Natural killer cell (primary cell): ENCODE measurements at regions not wholly inside any gene's neighbourhood (a gene's known extent, or its start where the extent isn't known, plus 50 kb on each side); places are given as distances from the start of the nearest gene placed in this dataset.

Source experiments
- ATAC-seq, 3 donors: fragments of 150-1000 bp in 2 of 3; fragments of 200-7000 bp in 1 of 3; cut with Tn5 transposase; 1 replicate in 1 of 3; 2 replicates in 2 of 3; pipeline ENCODE4 v1.10.0; 2021; ENCODE audit warnings: mild to moderate bottlenecking in 2 of 3, moderate library complexity in 2 of 3
- DNase-seq, 2 donors: peaks; one replicate each; pipeline versions ENCODE4 v3.0.0 to v3.0.0-alpha.2; 2013 to 2021; ENCODE audit warnings: mixed read lengths in 1 of 2
- H3K27ac ChIP-seq: one replicate; pipeline ENCODE4 v1.5.1; 2013; ENCODE audit warnings: mild to moderate bottlenecking, low read length
- H3K27me3 ChIP-seq: one replicate; pipeline ENCODE4 v1.6.1; 2013; ENCODE audit warnings: low read length; ENCODE audit not compliant: control insufficient read depth, insufficient read depth
- H3K36me3 ChIP-seq: one replicate; pipeline ENCODE4 v1.6.1; 2013; ENCODE audit warnings: low read length; ENCODE audit not compliant: control insufficient read depth, insufficient read depth
- H3K4me1 ChIP-seq: one replicate; pipeline ENCODE4 v1.6.1; 2013; ENCODE audit warnings: low read length; ENCODE audit not compliant: control insufficient read depth, insufficient read depth
- H3K4me3 ChIP-seq: one replicate; pipeline ENCODE4 v1.5.1; 2013; ENCODE audit warnings: low read length
- H3K9me3 ChIP-seq: one replicate; pipeline ENCODE4 v1.6.1; 2013; ENCODE audit warnings: low read length; ENCODE audit not compliant: control insufficient read depth, insufficient read depth
- H3K27ac Mint-ChIP-seq, 2 donors: one replicate each; pipeline ENCODE4 v1.8.0; 2022; ENCODE audit warnings: mild to moderate bottlenecking in 2 of 2, mixed read lengths in 2 of 2, moderate library complexity in 1 of 2
- H3K27me3 Mint-ChIP-seq, 2 donors: one replicate each; pipeline ENCODE4 v1.8.0; 2022; ENCODE audit warnings: low read depth in 2 of 2, mixed read lengths in 2 of 2
- H3K36me3 Mint-ChIP-seq: one replicate; pipeline ENCODE4 v1.8.0; 2022; ENCODE audit warnings: mixed read lengths
- H3K4me1 Mint-ChIP-seq, 2 donors: one replicate each; pipeline ENCODE4 v1.8.0; 2022; ENCODE audit warnings: mixed read lengths in 2 of 2
- H3K4me3 Mint-ChIP-seq: one replicate; pipeline ENCODE4 v1.8.0; 2022; ENCODE audit warnings: mild to moderate bottlenecking, moderate library complexity, mixed read lengths
- H3K9me3 Mint-ChIP-seq, 2 donors: one replicate each; pipeline ENCODE4 v1.8.0; 2022; ENCODE audit warnings: mixed read lengths in 2 of 2
- CTCF ChIP-seq: fragments of 200-600 bp; IDR thresholded peaks from one replicate; pipeline ENCODE4 v1.8.0; 2022; ENCODE audit warnings: antibody characterized with exemption
- WGBS: methylation state at CpG from one replicate; pipeline ENCODE4 v1.1.7; 2013; ENCODE audit warnings: missing lambda C conversion rate; ENCODE audit not compliant: insufficient coverage; 5-methylcytosine and 5-hydroxymethylcytosine counted together
- intact Hi-C: fragments of 100-400 bp; cut with micrococcal nuclease; formaldehyde crosslinking; loops from one replicate; pipeline ENCODE4 v1.14.2; 2022

DNA sequence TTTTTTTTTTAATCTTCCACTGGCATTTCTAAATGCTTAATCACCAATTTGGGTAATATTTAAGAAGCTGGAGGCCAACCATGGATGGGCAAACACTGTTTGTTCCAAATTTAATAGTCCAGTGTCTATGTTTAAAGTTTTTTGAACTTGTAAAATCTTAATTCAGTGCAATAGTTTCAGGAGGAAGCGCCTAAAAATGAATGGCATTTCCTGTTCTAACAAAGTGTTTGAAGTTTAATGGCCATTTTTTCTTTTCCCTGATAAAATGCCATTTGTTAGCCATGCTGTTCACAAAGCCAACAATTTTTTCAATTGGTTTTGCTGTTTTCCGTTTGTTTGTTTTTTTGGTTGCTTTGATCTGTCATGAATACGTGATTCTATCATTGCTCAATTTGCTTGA lies 552.1 kb downstream of the LMO4 start:
- Histone ChIP-seq H3K4me3 (no peak overlapping the region), H3K9me3 (no peaks in the 10 kb centered on the region), H3K27ac (no peak overlapping the region), H3K4me1 (no peaks in the 10 kb centered on the region), H3K27me3 (no peaks in the 10 kb centered on the region), H3K36me3 (no peaks in the 10 kb centered on the region)
- WGBS = 88% methylated on average over 3 of the region's 3 CpGs
- Mint-ChIP-seq H3K36me3 (no peaks in the 10 kb centered on the region), H3K4me3 (no peak overlapping the region), H3K4me1 (no peaks in the 10 kb centered on the region), H3K9me3 (peaks cover 0 to 5% of the 10 kb centered on the region in 2 donors), H3K27ac (no peak overlapping the region), H3K27me3 (peaks cover 2 to 6% of the 10 kb centered on the region in 2 donors)
- intact Hi-C loops = no loop called here
- no peak for TF ChIP-seq CTCF
- DNase-seq = no peak
- ATAC-seq = no peak

- no peaks in the 10 kb centered on the region for H3K4me1 ChIP-seq
- intact Hi-C loops = no loop called here
- H3K9me3 ChIP-seq = no peaks in the 10 kb centered on the region
- peaks cover 0 to 3% of the 10 kb centered on the region in 2 donors for H3K9me3 Mint-ChIP-seq
- ATAC-seq = no peak
- no peak overlapping the region for H3K27ac Mint-ChIP-seq
- no peak overlapping the region for H3K4me3 ChIP-seq
- no peaks in the 10 kb centered on the region for H3K36me3 Mint-ChIP-seq
- H3K4me1 Mint-ChIP-seq = no peaks in the 10 kb centered on the region
- peaks cover 5 to 6% of the 10 kb centered on the region in 2 donors for H3K27me3 Mint-ChIP-seq
- H3K27me3 ChIP-seq = no peaks in the 10 kb centered on the region
- 86% methylated on average over 4 of the region's 4 CpGs for WGBS
- no peak for TF ChIP-seq CTCF
- H3K4me3 Mint-ChIP-seq = no peak overlapping the region
- H3K27ac ChIP-seq = no peak overlapping the region
- no peaks in the 10 kb centered on the region for H3K36me3 ChIP-seq
- DNase-seq = no peak
Observed at GRCh38 chr1:87883906-87884305, 555.2 kb downstream of the LMO4 start.

- H3K27me3 Mint-ChIP-seq = peaks cover 5 to 6% of the 10 kb centered on the region in 2 donors
- Histone ChIP-seq H3K4me3 (no peak overlapping the region), H3K27me3 (no peaks in the 10 kb centered on the region), H3K4me1 (no peaks in the 10 kb centered on the region), H3K36me3 (no peaks in the 10 kb centered on the region), H3K27ac (no peak overlapping the region), H3K9me3 (no peaks in the 10 kb centered on the region)
- DNase-seq (no peak), ATAC-seq (no peak)
- H3K27ac Mint-ChIP-seq = no peak overlapping the region
- WGBS = 88% methylated on average over 4 of the region's 7 CpGs
- no peaks in the 10 kb centered on the region for H3K36me3 Mint-ChIP-seq
- intact Hi-C loops = no loop called here
- H3K9me3 Mint-ChIP-seq = peaks cover 0 to 3% of the 10 kb centered on the region in 2 donors
- no peak overlapping the region for H3K4me3 Mint-ChIP-seq
- no peaks in the 10 kb centered on the region for H3K4me1 Mint-ChIP-seq
- no peak for TF ChIP-seq CTCF
Observed at GRCh38 chr1:87884581-87884980, 555.9 kb downstream of the LMO4 start.

DNA sequence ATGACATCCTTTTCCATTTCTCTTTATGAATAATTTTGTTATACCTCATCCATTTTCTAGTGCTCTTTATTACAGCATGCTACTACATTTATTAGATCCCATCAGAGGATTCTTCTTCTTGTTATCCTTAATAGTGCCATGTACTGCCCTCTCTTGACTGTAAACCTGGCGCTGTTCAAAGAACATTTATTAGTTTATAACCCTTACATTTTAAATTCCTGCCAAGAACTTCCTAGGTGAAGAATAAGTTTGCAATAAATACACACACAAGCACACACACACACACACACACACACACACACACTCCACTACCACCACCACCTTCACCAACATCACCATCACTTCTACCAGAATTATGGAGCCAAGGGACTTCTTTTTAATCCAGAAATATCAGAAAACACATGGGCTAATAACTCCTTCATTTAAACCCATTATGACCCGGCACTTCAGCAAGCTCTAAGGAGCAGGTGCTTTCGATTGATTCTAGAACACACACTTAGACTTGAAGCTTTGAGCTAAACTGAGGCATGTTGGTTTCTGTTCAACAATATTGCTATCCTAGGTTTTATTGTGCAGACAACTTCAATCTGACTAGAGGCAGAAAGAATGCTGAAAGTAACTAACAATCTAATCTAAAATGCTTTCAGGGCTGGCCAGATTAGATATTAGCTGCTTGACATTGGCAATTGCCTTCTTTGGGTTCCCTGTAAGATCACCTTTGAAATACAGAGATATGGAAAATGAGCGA lies 556.8 kb downstream of the LMO4 start:
- Histone ChIP-seq H3K4me3 (no peak overlapping the region), H3K9me3 (no peaks in the 10 kb centered on the region), H3K4me1 (no peaks in the 10 kb centered on the region), H3K27ac (no peak overlapping the region), H3K27me3 (no peaks in the 10 kb centered on the region), H3K36me3 (no peaks in the 10 kb centered on the region)
- Mint-ChIP-seq H3K27me3 (peaks cover under 1 to 3% of the 10 kb centered on the region in 2 donors), H3K27ac (no peak overlapping the region), H3K9me3 (peaks cover 0 to 3% of the 10 kb centered on the region in 2 donors), H3K4me1 (no peaks in the 10 kb centered on the region), H3K36me3 (no peaks in the 10 kb centered on the region), H3K4me3 (no peak overlapping the region)
- DNase-seq (no peak), ATAC-seq (no peak)
- WGBS = 89% methylated on average over 4 of the region's 4 CpGs
- intact Hi-C loops = no loop called here
- TF ChIP-seq CTCF = no peak
